HFFc6 (cell line): ENCODE measurements at regions not wholly inside any gene's neighbourhood (a gene's known extent, or its start where the extent isn't known, plus 50 kb on each side); places are given as distances from the start of the nearest gene placed in this dataset.
"Not testable (repeated sequence)": the region's sequence is repeated elsewhere in the genome, so short reads cannot be mapped to it uniquely, and the experiment has no call there.

ENCODE experiments used
- DNase-seq: peaks from one replicate; pipeline ENCODE4 v3.0.0-alpha.2; 2018
- H3K27ac Mint-ChIP-seq: 2 replicates; pipeline ENCODE4 v1.8.0; 2020; ENCODE audit warnings: mild to moderate bottlenecking, mixed read lengths
- H3K27me3 Mint-ChIP-seq: 2 replicates; pipeline ENCODE4 v1.8.0; 2021; ENCODE audit warnings: mild to moderate bottlenecking, moderate library complexity, mixed read lengths; ENCODE audit not compliant: insufficient read depth
- H3K36me3 Mint-ChIP-seq: 2 replicates; pipeline ENCODE4 v1.8.0; 2021; ENCODE audit warnings: low read depth, mixed read lengths
- H3K4me1 Mint-ChIP-seq: 2 replicates; pipeline ENCODE4 v1.8.0; 2020; ENCODE audit warnings: low read depth, mixed read lengths
- H3K4me3 Mint-ChIP-seq: 2 replicates; pipeline ENCODE4 v1.8.0; 2020; ENCODE audit warnings: mild to moderate bottlenecking, moderate library complexity, mixed read lengths
- H3K9me3 Mint-ChIP-seq: 2 replicates; pipeline ENCODE4 v1.8.0; 2020; ENCODE audit warnings: mild to moderate bottlenecking, mixed read lengths
- TF ChIP-seq, protein P1 (sequence below): fragments of 200-600 bp; sonication (generic); IDR thresholded peaks from 2 replicates; pipeline ENCODE4 v1.5.0; 2021; ENCODE audit warnings: antibody characterized with exemption, mild to moderate bottlenecking

DNA sequence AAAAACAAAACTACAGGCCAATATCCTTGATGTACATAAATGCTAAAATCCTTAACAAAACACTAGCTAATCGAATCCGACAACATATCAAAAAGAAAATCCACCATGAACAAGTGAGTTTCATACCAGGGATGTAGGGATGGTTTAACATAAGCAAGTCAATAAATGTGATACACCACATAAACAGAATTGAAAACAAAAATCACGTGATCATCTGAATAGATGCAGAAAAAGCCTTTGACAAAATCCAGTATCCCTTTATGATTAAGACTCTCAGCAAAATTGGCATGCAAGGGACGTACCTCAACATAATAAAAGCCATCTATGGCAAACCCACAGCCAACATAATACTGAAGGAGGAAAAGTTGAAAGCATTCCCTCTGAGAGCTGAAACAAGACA is 466.1 kb downstream of the BRINP3 start:
- TF ChIP-seq, protein P1, sequence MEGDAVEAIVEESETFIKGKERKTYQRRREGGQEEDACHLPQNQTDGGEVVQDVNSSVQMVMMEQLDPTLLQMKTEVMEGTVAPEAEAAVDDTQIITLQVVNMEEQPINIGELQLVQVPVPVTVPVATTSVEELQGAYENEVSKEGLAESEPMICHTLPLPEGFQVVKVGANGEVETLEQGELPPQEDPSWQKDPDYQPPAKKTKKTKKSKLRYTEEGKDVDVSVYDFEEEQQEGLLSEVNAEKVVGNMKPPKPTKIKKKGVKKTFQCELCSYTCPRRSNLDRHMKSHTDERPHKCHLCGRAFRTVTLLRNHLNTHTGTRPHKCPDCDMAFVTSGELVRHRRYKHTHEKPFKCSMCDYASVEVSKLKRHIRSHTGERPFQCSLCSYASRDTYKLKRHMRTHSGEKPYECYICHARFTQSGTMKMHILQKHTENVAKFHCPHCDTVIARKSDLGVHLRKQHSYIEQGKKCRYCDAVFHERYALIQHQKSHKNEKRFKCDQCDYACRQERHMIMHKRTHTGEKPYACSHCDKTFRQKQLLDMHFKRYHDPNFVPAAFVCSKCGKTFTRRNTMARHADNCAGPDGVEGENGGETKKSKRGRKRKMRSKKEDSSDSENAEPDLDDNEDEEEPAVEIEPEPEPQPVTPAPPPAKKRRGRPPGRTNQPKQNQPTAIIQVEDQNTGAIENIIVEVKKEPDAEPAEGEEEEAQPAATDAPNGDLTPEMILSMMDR = no peak
- H3K27me3 Mint-ChIP-seq = no peaks in the 10 kb centered on the region
- H3K9me3 Mint-ChIP-seq = peaks cover 63% of the 10 kb centered on the region
- H3K27ac Mint-ChIP-seq = no peak overlapping the region
- no peak for DNase-seq
- no peaks in the 10 kb centered on the region for H3K4me1 Mint-ChIP-seq
- no peaks in the 10 kb centered on the region for H3K36me3 Mint-ChIP-seq
- no peak overlapping the region for H3K4me3 Mint-ChIP-seq

DNA sequence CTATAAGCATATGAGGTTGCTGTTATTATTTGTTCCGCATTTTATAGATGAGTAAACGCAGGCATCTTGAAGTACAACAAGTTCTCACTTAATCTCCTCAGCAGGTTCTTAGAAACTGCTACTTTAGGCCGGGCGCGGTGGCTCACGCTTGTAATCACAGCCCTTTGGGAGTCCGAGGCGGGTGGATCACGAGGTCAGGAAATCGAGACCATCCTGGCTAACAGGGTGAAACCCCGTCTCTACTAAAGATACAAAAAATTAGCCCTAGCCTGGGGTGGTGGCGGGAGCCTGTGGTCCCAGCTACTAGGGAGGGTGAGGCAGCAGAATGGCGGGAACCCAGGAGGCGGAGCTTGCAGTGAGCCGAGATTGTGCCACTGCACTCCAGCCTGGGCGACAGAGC is 458.5 kb downstream of the BRINP3 start:
- H3K27me3 Mint-ChIP-seq, DNase-seq, H3K27ac Mint-ChIP-seq, H3K4me1 Mint-ChIP-seq, H3K36me3 Mint-ChIP-seq, H3K4me3 Mint-ChIP-seq: not testable (repeated sequence)
- peaks cover 13% of the 10 kb centered on the region for H3K9me3 Mint-ChIP-seq

DNA sequence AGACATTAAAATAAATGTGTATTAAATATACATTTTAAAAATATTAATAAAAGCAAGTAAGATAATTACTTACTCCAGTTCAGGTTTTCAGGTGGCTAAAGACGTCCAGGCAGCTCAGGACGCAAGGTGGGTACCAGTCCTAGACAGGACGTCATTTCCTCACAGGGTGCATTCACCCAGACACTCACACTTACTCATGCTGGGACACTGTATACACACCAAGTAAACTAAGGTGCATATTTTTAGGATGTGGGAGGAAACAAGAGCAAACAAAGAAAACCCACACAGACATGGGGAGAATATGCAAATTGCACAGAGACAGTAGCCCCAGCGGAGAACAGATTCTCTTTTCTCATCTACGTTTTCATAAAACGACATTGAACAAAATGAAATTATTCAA is 457.9 kb downstream of the BRINP3 start:
- TF ChIP-seq, protein P1 = no peak
- no peak for DNase-seq
- Mint-ChIP-seq H3K9me3 (peaks cover 9% of the 10 kb centered on the region), H3K4me1 (no peaks in the 10 kb centered on the region), H3K36me3 (no peaks in the 10 kb centered on the region), H3K27me3 (no peaks in the 10 kb centered on the region), H3K4me3 (no peak overlapping the region), H3K27ac (no peak overlapping the region)

DNA sequence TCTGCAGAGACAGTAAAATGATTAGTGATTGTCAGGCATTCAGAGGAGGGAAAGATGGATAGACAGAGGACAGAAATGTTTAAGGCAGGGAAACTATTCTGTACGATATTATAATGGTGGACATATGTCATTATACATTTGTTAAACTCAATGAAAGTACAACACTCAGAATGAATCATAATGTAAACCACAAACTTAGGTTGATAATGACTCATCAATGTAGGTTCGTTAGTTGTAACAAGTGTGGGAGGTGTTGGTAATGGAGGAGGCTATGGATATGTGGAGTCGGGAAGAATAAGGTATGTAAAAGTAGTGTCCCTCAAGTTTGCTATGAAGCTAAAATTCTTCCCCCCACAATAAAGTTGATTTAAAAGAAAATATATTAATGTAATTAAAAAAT is 455.0 kb downstream of the BRINP3 start:
- Mint-ChIP-seq H3K9me3 (no peaks in the 10 kb centered on the region; the same call in none of the 2 replicates), H3K4me1 (no peaks in the 10 kb centered on the region), H3K36me3 (no peaks in the 10 kb centered on the region), H3K27ac (no peak overlapping the region), H3K4me3 (no peak overlapping the region), H3K27me3 (no peaks in the 10 kb centered on the region)
- TF ChIP-seq, protein P1 = no peak
- no peak for DNase-seq

DNA sequence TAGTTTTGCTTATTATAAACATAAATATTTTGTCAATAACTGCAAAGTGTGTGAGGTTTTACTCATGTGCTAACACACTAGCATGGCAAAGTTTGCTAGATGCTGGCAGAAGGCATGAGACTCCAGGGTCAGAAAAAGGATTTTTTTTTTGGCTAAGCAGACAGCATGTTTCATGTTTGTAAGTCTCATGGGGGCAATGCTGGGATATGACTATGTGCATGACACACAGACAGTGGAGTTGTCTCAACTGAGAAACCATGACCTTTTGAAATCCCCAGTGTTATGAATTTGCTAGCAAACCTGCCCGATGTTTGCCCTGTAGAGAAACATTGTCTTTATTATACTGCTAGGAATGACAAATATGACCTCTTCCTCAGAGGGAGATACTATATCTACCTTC is 448.2 kb downstream of the BRINP3 start:
- no peak overlapping the region for H3K4me3 Mint-ChIP-seq
- TF ChIP-seq, protein P1 = no peak
- H3K27ac Mint-ChIP-seq = no peak overlapping the region
- H3K4me1 Mint-ChIP-seq = no peaks in the 10 kb centered on the region
- no peaks in the 10 kb centered on the region for H3K27me3 Mint-ChIP-seq
- peaks cover 31% of the 10 kb centered on the region for H3K9me3 Mint-ChIP-seq
- no peak for DNase-seq
- no peaks in the 10 kb centered on the region for H3K36me3 Mint-ChIP-seq

DNA sequence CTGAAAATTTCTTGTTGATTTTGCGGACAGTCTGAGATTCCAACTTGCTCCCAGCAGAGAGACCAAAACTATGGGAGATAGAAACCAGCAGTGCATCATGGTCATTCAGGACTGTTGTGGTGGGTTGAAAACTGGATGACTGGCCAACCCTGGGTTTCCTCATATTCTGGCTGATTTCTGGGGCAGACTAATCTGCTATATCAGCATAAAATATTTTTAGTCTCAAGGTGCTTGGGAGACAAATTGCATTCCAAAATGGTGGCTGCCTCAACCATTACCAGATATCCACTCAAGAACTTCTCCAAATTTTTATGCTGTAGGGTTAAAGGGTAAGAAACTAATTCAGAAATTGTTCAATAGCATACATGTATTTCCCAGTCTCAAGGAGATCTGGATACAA is 434.0 kb downstream of the BRINP3 start:
- DNase-seq = no peak
- no peak overlapping the region for H3K4me3 Mint-ChIP-seq
- H3K4me1 Mint-ChIP-seq = no peaks in the 10 kb centered on the region
- peaks cover 1% of the 10 kb centered on the region; the same call in 1 of the 2 replicates for H3K27me3 Mint-ChIP-seq
- peaks cover 53% of the 10 kb centered on the region for H3K9me3 Mint-ChIP-seq
- H3K36me3 Mint-ChIP-seq = peaks cover 5% of the 10 kb centered on the region; the same call in 1 of the 2 replicates
- no peak overlapping the region for H3K27ac Mint-ChIP-seq
- TF ChIP-seq, protein P1 = no peak
